MCF 10A (cell line): ENCODE measurements at regions not wholly inside any gene's neighbourhood (a gene's known extent, or its start where the extent isn't known, plus 50 kb on each side); places are given as distances from the start of the nearest gene placed in this dataset.

Experiments used
- BruUV-seq: library from RNA; stranded (reverse); fragments of 400-500 nt; replicated peaks from 2 replicates; lab custom pipeline; 2021; lab: Mats Ljungman, UMichigan
- CTCF ChIA-PET: fragments of 300-600 bp; sonication (Branson Sonifier 250); formaldehyde crosslinking; extraction: SDS; loops from one replicate; lab custom pipeline; 2021; ENCODE audit warnings: antibody characterized with exemption, inconsistent platforms; lab: Yijun Ruan, JAX
- POLR2A ChIA-PET: fragments of 300-600, 350-650 bp; sonication (Branson Sonifier 250); formaldehyde crosslinking; extraction: SDS; loops from one replicate; lab custom pipeline; 2020; ENCODE audit warnings: antibody characterized with exemption, inconsistent platforms; lab: Yijun Ruan, JAX
- DNase-seq: peaks from one replicate; pipeline ENCODE4 v3.0.0-alpha.2; 2018; ENCODE audit not compliant: unreplicated experiment
- H3K27ac Mint-ChIP-seq: one replicate; pipeline ENCODE4 v1.8.0; 2022; ENCODE audit warnings: mild to moderate bottlenecking, low read depth, mixed read lengths; ENCODE audit not compliant: unreplicated experiment
- H3K27me3 Mint-ChIP-seq: one replicate; pipeline ENCODE4 v1.8.0; 2022; ENCODE audit warnings: mixed read lengths; ENCODE audit not compliant: insufficient read depth, unreplicated experiment
- H3K36me3 Mint-ChIP-seq: one replicate; pipeline ENCODE4 v1.8.0; 2022; ENCODE audit warnings: mild to moderate bottlenecking, moderate library complexity, mixed read lengths; ENCODE audit not compliant: insufficient read depth, unreplicated experiment
- H3K4me1 Mint-ChIP-seq: one replicate; pipeline ENCODE4 v1.8.0; 2022; ENCODE audit warnings: mixed read lengths; ENCODE audit not compliant: insufficient read depth, unreplicated experiment
- H3K4me3 Mint-ChIP-seq: one replicate; pipeline ENCODE4 v1.8.0; 2022; ENCODE audit warnings: mild to moderate bottlenecking, moderate library complexity, mixed read lengths; ENCODE audit not compliant: unreplicated experiment
- H3K9me3 Mint-ChIP-seq: one replicate; pipeline ENCODE4 v1.8.0; 2022; ENCODE audit warnings: mixed read lengths; ENCODE audit not compliant: unreplicated experiment
- intact Hi-C: fragments of 100-400 bp; cut with micrococcal nuclease; formaldehyde crosslinking; loops from 2 replicates; pipeline ENCODE4 v1.14.1; 2022
- TF ChIP-seq, protein P1 (sequence below): fragments of 200-600 bp; IDR thresholded peaks from one replicate; pipeline ENCODE4 v1.8.0; 2022; ENCODE audit warnings: antibody characterized with exemption, mild to moderate bottlenecking; ENCODE audit not compliant: unreplicated experiment

DNA sequence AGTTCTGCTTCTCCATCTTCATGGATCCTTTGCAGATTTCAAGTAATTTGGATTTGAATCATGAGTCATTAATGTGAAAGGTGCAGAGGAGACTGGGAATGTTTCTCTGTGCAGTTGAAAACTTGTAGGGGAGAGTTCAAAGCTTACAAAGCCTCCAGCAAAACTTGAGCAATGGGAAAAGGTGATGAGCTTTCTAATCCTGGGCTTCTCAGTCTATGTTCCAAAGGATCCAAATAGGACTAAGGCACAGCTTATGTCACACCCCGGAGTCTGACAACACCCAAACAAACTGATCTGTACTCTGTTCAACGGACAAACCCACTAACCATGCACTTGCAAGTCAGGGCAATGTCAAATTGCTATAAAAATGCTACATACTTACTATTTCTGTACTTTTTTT, 134.8 kb downstream of the DUSP6 start:
- no TSS peak for BruUV-seq

DNA sequence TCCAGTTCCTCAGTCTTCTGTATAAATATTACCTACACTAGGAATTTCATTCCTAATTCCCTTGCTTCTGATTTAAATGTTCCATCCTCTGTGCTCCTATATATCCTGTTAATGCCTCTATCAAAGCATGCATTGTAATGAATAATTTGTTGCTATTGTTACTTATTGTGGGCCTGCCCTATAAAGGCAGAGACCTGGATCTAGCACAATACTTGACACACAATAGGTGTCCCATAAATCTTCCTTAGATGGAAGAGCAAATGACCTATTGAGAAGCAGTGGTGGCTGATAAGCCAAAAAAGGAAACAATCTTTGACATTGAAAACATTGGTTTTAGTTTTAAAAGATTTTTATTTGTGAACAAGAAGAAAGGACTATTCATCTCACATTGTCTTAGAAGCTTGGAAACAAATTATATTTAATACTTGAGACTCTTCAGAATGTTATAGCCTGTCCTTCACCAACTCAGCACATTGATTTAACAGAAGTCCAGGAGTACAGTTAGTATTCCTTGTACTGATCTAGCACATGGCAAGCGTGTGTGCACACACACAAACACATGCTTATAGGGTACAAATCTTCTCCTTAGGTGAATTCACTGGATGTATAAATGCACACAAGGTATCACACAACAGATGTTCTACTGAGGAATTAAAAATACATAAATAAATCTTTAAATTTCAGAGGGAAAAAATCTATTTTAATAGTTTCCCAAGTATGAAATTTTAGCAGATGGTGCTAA, 135.9 kb downstream of the DUSP6 start:
- TF ChIP-seq, protein P1, sequence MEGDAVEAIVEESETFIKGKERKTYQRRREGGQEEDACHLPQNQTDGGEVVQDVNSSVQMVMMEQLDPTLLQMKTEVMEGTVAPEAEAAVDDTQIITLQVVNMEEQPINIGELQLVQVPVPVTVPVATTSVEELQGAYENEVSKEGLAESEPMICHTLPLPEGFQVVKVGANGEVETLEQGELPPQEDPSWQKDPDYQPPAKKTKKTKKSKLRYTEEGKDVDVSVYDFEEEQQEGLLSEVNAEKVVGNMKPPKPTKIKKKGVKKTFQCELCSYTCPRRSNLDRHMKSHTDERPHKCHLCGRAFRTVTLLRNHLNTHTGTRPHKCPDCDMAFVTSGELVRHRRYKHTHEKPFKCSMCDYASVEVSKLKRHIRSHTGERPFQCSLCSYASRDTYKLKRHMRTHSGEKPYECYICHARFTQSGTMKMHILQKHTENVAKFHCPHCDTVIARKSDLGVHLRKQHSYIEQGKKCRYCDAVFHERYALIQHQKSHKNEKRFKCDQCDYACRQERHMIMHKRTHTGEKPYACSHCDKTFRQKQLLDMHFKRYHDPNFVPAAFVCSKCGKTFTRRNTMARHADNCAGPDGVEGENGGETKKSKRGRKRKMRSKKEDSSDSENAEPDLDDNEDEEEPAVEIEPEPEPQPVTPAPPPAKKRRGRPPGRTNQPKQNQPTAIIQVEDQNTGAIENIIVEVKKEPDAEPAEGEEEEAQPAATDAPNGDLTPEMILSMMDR, result no peak
- DNase-seq, result no peak
- H3K9me3 Mint-ChIP-seq, result no peaks in the 10 kb centered on the region
- no peaks in the 10 kb centered on the region for H3K36me3 Mint-ChIP-seq
- H3K4me1 Mint-ChIP-seq, result peaks cover 45% of the 10 kb centered on the region
- H3K27me3 Mint-ChIP-seq, result no peaks in the 10 kb centered on the region
- no peak overlapping the region for H3K4me3 Mint-ChIP-seq
- POLR2A ChIA-PET, result interaction anchor here (1.7 kb wide), 1 partner anchor 137 kb away, joined by 9 read pairs; the partner anchor contains the start of gene DUSP6
- intact Hi-C loops, result no loop called here
- CTCF ChIA-PET, result interaction anchor here (0.8 kb wide), 1 partner anchor 12 kb away, joined by 4 read pairs; no protein-coding TSS in a partner anchor
- no peak overlapping the region for H3K27ac Mint-ChIP-seq
- BruUV-seq, result no TSS peak

More for the DNA sequence above, 134.8 kb downstream of the DUSP6 start:
- Mint-ChIP-seq H3K27me3 (no peaks in the 10 kb centered on the region), H3K27ac (no peak overlapping the region), H3K4me1 (peaks cover 34% of the 10 kb centered on the region), H3K9me3 (no peaks in the 10 kb centered on the region), H3K36me3 (no peaks in the 10 kb centered on the region), H3K4me3 (no peak overlapping the region)
- ChIA-PET CTCF (interaction anchor here (0.8 kb wide), 1 partner anchor 11 kb away, joined by 4 read pairs; no protein-coding TSS in a partner anchor), POLR2A (interaction anchor here (0.6 to 1.7 kb wide), 8 partner anchors 29 to 1937 kb away, joined by 3 to 9 read pairs (median 3); partner anchors contain the start of gene DUSP6)
- TF ChIP-seq, protein P1, result no peak
- peak; percentile 27 for DNase-seq
- intact Hi-C loops, result no loop called here

DNA sequence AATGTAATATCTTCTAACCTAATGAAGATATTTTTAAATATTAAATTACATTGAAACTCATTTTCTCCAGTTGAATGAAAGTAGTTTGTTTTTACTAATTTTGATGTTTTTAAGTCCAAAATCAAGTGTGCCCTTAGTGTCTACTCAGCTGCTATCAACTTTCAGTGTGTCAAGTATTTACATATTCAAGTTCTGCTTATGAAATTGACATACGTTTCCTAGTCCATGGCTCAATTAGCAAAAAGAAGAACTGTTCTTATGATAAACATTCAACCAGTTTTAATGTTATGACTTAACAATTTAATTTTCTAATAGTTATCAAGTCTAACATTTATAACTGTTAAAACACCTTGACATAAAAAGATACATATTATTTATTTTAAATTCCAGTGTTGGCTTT, 137.1 kb downstream of the DUSP6 start:
- H3K27me3 Mint-ChIP-seq, result no peaks in the 10 kb centered on the region
- CTCF ChIA-PET, result no interaction called here
- POLR2A ChIA-PET, result interaction anchor here (0.8 to 1.1 kb wide), 3 partner anchors 9 to 53 kb away, joined by 3 to 7 read pairs (median 3); no protein-coding TSS in a partner anchor
- peaks cover 53% of the 10 kb centered on the region for H3K4me1 Mint-ChIP-seq
- no peak overlapping the region for H3K4me3 Mint-ChIP-seq
- intact Hi-C loops, result no loop called here
- no TSS peak for BruUV-seq
- TF ChIP-seq, protein P1, result no peak
- H3K27ac Mint-ChIP-seq, result no peak overlapping the region
- no peaks in the 10 kb centered on the region for H3K9me3 Mint-ChIP-seq
- DNase-seq, result no peak
- no peaks in the 10 kb centered on the region for H3K36me3 Mint-ChIP-seq

DNA sequence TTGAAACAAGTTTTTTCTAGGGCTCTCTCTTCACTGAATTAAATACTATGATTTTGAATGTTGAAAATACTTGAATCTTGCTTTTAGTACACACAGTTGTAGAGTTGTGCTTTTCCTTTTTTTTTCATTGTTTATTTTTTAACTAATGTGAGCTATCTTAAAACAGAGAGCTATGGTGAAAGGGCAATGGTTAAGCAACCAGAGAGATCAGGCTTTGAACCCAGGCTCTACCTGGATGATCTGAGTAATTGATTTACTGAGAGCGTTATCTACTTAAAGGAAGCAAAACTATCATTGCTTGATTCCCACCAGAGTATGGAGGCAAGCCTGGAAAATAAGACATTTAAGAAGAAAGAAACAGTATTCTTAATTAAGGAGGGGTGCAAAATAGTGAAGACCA, 138.6 kb downstream of the DUSP6 start:
- no TSS peak for BruUV-seq
- no peak overlapping the region for H3K4me3 Mint-ChIP-seq
- DNase-seq, result no peak
- no peaks in the 10 kb centered on the region for H3K27me3 Mint-ChIP-seq
- CTCF ChIA-PET, result interaction anchor here (0.6 kb wide), 1 partner anchor 20 kb away, joined by 3 read pairs; no protein-coding TSS in a partner anchor
- H3K4me1 Mint-ChIP-seq, result peaks cover 59% of the 10 kb centered on the region
- H3K27ac Mint-ChIP-seq, result no peak overlapping the region
- no peaks in the 10 kb centered on the region for H3K36me3 Mint-ChIP-seq
- TF ChIP-seq, protein P1, result no peak
- intact Hi-C loops, result no loop called here
- POLR2A ChIA-PET, result interaction anchor here (0.6 to 3.9 kb wide), 3 partner anchors 84 to 138 kb away, joined by 3 to 19 read pairs (median 6); partner anchors contain the start of gene DUSP6
- no peaks in the 10 kb centered on the region for H3K9me3 Mint-ChIP-seq
